Fibroblast of lung (primary cell): ENCODE measurements at regions not wholly inside any gene's neighbourhood (a gene's known extent, or its start where the extent isn't known, plus 50 kb on each side); places are given as distances from the start of the nearest gene placed in this dataset.

Experiments
- DNase-seq, 2 donors: peaks; one replicate each; pipeline versions ENCODE4 v3.0.0 to v3.0.0-alpha.2; 2010; ENCODE audit warnings: low read depth in 2 of 2
- H2AFZ ChIP-seq: 2 replicates; pipeline ENCODE4 v1.5.1; 2012; ENCODE audit warnings: low read length, control low read depth, inconsistent platforms
- H3K27ac ChIP-seq: 2 replicates; pipeline ENCODE4 v1.5.1; 2011; ENCODE audit warnings: low read length, control low read depth; ENCODE audit not compliant: insufficient read depth
- H3K27me3 ChIP-seq: 2 replicates; pipeline ENCODE4 v1.5.1; 2011; ENCODE audit warnings: mild to moderate bottlenecking, low read length; ENCODE audit not compliant: control insufficient read depth, insufficient read depth
- H3K36me3 ChIP-seq: 2 replicates; pipeline ENCODE4 v1.5.1; 2011; ENCODE audit warnings: low read length; ENCODE audit not compliant: control insufficient read depth, insufficient read depth
- H3K4me1 ChIP-seq: 2 replicates; pipeline ENCODE4 v1.5.1; 2011; ENCODE audit warnings: low read length; ENCODE audit not compliant: control insufficient read depth, insufficient read depth; ENCODE audit errors: extremely low read depth
- H3K4me2 ChIP-seq: 2 replicates; pipeline ENCODE4 v1.5.1; 2011; ENCODE audit warnings: low read length, control low read depth; ENCODE audit not compliant: insufficient read depth; ENCODE audit errors: extremely low read depth
- H3K4me3 ChIP-seq, 4 experiments: fragments of 200-600 bp in 1 of 4; sonication (generic) in 1 of 4; replicated peaks in 1 of 4; 2 replicates each; pipeline ENCODE4 v1.5.1; 2011 to 2016; ENCODE audit warnings: low read length in 4 of 4, low read depth in 3 of 4, mild to moderate bottlenecking in 3 of 4, control low read depth in 2 of 4, inconsistent platforms in 1 of 4, mixed read lengths in 1 of 4; ENCODE audit not compliant: insufficient read depth in 1 of 4; ENCODE audit errors: control extremely low read depth in 1 of 4
- H3K79me2 ChIP-seq: 2 replicates; pipeline ENCODE4 v1.5.1; 2012; ENCODE audit warnings: mild to moderate bottlenecking, low read length, inconsistent platforms; ENCODE audit not compliant: control insufficient read depth, insufficient read depth
- H3K9ac ChIP-seq: 2 replicates; pipeline ENCODE4 v1.5.1; 2011; ENCODE audit warnings: mild to moderate bottlenecking, low read length, control low read depth; ENCODE audit not compliant: insufficient read depth
- H3K9me3 ChIP-seq: 2 replicates; pipeline ENCODE4 v1.5.1; 2012; ENCODE audit warnings: low read depth, low read length; ENCODE audit not compliant: control insufficient read depth, insufficient read depth
- H4K20me1 ChIP-seq: 2 replicates; pipeline ENCODE4 v1.5.1; 2011; ENCODE audit warnings: low read length; ENCODE audit not compliant: control insufficient read depth, insufficient read depth; ENCODE audit errors: extremely low read depth
- CTCF ChIP-seq, 2 donors: IDR thresholded peaks in 1 of 2; conservative IDR thresholded peaks in 1 of 2; 1 replicate in 1 of 2; 2 replicates in 1 of 2; pipeline ENCODE4 v1.5.1; 2011 to 2012; ENCODE audit warnings: low read length in 2 of 2, control low read depth in 1 of 2, inconsistent platforms in 1 of 2, low read depth in 1 of 2, mild to moderate bottlenecking in 1 of 2
- EZH2 ChIP-seq: IDR thresholded peaks from 2 replicates; pipeline ENCODE4 v1.5.1; 2012; ENCODE audit warnings: low read length, control low read depth, mild to moderate bottlenecking; ENCODE audit errors: missing control alignments

DNA sequence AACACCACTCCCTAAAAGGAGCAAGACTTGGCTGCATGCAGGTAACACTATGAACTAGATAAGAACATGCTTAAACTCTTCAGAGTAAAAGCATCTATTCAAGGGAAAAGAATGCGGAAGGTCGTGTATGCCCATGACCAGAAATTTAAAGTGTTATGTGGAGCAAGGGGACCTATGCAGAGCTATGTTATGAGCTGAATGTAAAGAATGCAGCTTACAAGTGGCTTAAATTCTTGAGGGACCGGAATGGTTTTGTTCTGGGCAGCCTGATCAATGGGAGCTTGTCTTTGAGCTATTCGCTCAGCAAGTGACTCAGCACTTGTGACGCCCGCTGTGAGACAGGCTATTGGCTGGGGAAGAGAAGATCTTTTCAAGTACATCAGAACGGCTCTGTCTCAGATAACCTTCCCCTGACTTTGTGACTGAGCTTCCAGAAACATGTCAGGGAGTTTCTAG lies 367.5 kb upstream of the THBS1 start:
- Histone ChIP-seq H3K79me2 (no peaks in the 10 kb centered on the region), H3K4me2 (no peak overlapping the region), H3K27me3 (no peaks in the 10 kb centered on the region), H2AFZ (no peak overlapping the region), H3K36me3 (no peaks in the 10 kb centered on the region), H4K20me1 (no peaks in the 10 kb centered on the region), H3K27ac (peak overlapping the region; percentile 45), H3K4me1 (no peaks in the 10 kb centered on the region), H3K9ac (no peak overlapping the region), H3K9me3 (no peaks in the 10 kb centered on the region), H3K4me3 (no peak overlapping the region)
- peak; percentile 88 to 100 for DNase-seq
- no peak for TF ChIP-seq CTCF (conservative IDR thresholded peaks at IDR 0.05 in 1 of 2, IDR thresholded peaks at IDR 0.05 in 1 of 2; ENCODE audit: low read depth in 1 of 2, low read length in 2 of 2)
- TF ChIP-seq EZH2, result no peak

DNA sequence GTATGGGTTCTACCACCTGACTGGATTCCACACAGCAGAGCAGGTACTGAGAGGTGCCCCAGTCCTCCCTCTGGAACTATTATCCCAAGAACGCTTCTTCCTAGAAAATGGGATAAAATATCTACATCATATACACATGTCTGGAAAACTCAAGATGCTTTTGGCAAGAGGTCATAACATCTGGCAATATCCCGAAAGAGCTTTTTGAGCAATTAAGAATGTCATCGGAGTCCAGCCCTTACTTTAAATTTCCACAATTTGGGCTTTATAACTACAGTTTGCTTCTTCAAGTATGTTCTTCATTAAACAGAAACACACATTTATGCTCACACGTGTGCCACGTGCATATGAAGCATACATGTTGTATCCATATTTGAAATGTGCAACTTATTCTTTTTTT lies 365.9 kb upstream of the THBS1 start:
- no peak for TF ChIP-seq EZH2
- TF ChIP-seq CTCF (conservative IDR thresholded peaks at IDR 0.05 in 1 of 2, IDR thresholded peaks at IDR 0.05 in 1 of 2; ENCODE audit: low read depth in 1 of 2, low read length in 2 of 2), result no peak
- Histone ChIP-seq H4K20me1 (no peaks in the 10 kb centered on the region), H3K9me3 (no peaks in the 10 kb centered on the region), H3K79me2 (no peaks in the 10 kb centered on the region), H3K4me2 (no peak overlapping the region), H3K9ac (no peak overlapping the region), H3K4me1 (no peaks in the 10 kb centered on the region), H3K27ac (no peak overlapping the region), H3K36me3 (no peaks in the 10 kb centered on the region), H3K4me3 (no peak overlapping the region), H2AFZ (no peak overlapping the region), H3K27me3 (no peaks in the 10 kb centered on the region)
- DNase-seq, result peak in 1 of 2 donors; percentile 42

GRCh38 chr15:39216816-39217215 lies 364.1 kb upstream of the THBS1 start:
- H3K9me3 ChIP-seq, result no peaks in the 10 kb centered on the region
- H3K4me2 ChIP-seq, result no peak overlapping the region
- H4K20me1 ChIP-seq, result no peaks in the 10 kb centered on the region
- H3K79me2 ChIP-seq, result no peaks in the 10 kb centered on the region
- no peak for TF ChIP-seq EZH2
- no peak for TF ChIP-seq CTCF (conservative IDR thresholded peaks at IDR 0.05 in 1 of 2, IDR thresholded peaks at IDR 0.05 in 1 of 2; ENCODE audit: low read depth in 1 of 2, low read length in 2 of 2)
- no peaks in the 10 kb centered on the region for H3K36me3 ChIP-seq
- H2AFZ ChIP-seq, result no peak overlapping the region
- no peak overlapping the region for H3K9ac ChIP-seq
- H3K27ac ChIP-seq, result no peak overlapping the region
- no peaks in the 10 kb centered on the region for H3K27me3 ChIP-seq
- no peak overlapping the region for H3K4me3 ChIP-seq
- DNase-seq, result no peak
- H3K4me1 ChIP-seq, result no peaks in the 10 kb centered on the region
